CD4-positive, alpha-beta T cell treated with Interleukin-10 for 1 hour (primary cell): ENCODE measurements at regions not wholly inside any gene's neighbourhood (a gene's known extent, or its start where the extent isn't known, plus 50 kb on each side); places are given as distances from the start of the nearest gene placed in this dataset.

Experiments
- DNase-seq: peaks from one replicate; pipeline ENCODE4 v3.0.0-alpha.2; 2020

DNA sequence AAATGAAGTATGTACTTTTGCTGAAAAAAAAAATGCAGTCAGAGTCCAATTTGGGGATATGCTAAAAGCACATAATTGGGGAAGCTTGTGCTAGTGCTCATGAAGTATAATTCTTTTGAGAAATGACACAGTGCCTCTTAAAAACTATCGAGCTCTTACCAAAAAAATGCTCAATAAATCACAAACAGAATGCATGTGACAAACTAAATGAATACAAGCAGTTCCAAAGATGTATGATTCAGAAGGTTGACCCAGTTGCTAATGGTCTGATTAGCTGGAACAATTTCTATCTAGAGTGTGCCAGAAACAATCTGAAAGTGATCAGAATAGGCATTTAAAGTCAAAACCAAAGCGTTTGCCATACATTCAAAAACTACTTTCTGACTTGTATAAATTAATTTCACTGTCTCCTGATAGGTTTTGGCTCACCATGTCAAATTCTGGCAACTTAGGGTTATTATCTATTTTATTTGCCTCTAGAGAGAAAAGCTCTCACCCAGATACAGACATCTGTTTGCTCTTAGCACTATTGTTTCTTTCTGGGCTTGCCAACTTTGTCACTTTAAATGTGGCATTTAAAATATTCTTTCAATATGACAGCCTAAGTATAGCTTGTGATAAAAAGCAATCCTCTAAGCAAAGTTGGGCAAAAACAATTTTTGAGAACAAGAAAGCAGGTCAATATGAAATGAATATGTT lies 114.7 kb upstream of the AHR start:
- no peak for DNase-seq

DNA sequence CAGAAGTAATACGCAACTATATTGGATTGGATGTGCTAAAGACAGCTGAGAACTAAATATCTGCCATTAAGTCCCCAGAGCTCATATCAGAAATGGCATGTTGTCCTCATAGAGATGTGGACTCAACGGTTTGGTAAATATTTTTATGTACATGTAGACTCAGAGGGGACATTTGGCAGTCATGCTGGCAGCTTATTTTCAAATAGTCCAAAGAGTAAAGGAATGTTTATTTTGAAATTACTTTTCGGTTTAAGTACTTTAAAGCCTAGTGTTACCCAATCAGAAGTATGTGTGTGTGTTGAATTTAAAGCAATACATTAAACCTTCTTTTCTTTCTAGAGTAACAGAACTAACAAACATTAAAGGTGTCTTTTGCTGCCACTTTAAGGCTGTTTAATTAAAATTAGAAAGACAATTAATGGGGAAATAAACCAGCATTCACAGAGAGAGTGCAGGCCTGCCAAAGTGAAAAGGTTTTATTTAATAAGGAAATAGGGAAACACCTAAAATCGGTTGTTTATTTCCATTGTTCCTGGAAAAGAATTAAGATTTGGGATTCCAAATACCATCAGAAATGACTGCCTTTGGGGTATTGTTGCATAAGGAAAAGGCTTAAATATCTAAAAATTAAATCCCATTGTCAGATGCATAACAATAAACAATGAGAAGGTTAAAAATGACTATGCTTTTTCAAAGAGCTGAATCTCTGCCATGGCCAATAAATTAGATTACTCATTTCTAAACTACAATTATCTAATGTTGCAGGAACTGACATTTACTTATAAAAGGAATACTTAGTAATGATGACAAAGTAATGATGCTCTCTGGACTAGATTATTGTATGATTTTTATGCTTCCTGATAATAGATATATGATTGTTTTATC lies 113.4 kb upstream of the AHR start:
- no peak for DNase-seq

DNA sequence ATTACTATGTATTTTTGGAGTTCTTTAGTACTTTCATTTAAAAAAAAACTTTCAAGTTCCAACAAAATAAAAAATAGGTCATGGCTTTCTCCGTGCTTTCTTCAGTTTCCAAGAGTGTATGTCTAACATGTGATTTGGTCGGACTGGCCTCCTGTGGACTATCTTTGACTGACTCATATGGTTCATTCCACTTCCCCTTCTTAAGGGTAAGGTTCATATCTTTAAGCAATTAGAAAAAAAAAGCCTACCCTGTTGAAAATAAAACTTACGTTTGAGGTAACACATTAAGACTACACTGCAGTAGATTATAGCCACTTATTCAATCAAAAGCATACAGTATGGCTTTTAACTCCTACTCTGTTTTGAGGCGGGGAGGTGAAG lies 112.8 kb upstream of the AHR start:
- DNase-seq = peak; percentile 5

DNA sequence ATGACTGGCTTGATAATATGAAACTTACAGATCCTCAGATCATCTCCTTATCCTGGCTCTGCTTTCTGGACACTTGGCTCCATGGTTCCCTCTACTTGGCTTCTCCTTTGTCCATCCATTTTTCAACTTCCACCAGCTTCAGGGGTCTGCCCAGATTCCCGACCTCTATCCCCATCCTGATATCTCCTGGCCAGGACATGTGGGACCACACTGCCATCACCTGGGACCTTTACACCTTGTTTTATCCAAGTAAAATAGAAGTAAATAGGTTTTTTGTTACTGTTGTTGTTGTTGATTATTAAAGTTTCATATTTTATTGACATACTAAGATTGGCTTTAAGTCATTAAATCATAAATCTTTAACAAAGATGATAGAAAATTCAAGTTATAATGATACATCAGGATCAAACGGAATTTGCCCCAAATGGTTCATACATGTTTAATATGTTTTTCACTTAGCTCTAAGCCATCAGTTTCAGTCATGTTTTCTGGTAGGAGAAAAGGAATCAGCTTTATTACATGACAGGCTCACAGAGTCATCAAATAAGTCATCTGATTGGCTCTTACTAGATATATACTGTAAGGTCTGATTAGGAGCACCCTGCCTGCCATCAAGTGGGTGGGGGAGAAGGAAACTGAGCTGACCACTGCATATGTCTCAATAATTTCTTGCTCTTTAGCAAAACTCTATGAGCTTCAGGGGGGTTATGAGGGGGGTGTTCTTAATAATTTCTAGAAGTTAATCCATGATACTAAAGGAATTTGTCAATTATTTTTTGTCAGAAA lies 111.5 kb upstream of the AHR start:
- no peak for DNase-seq

DNA sequence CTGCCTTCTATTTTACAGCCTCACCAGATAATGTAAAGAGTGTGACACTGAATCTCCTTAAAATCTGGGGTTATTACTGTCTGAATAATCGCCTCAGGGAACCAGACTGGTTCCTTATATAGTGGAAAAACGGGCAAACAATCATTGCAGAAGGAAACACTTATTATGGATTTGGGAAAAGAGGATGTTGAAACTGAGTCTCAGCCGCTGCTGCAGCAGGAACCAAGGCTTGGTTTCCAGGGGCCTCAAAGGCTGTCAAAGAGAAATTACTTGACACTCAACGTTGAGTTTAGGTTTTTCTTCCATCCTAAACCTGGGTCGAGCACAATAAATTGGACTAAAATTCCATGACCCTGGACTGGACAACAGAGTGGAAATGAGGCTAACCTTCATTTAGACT lies 103.8 kb upstream of the AHR start:
- DNase-seq = no peak

DNA sequence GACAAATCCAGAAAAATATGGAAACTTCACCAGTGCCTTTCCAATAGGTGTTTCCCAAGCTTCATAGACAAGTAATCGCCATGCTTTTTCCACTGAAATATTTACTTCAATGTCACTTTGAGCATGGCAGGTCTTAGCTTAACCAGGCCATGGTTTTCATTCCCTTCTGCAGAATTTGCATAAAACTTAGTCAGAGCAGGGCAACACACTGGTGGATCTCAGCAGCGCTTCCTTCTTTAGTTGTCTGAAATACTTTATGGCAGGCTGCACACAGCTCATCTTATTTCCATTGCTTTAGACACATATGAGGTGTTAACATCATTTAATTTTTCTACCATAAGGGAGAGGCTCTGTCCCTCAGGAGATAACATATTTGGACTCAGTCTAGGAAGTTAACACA lies 102.9 kb upstream of the AHR start:
- no peak for DNase-seq

DNA sequence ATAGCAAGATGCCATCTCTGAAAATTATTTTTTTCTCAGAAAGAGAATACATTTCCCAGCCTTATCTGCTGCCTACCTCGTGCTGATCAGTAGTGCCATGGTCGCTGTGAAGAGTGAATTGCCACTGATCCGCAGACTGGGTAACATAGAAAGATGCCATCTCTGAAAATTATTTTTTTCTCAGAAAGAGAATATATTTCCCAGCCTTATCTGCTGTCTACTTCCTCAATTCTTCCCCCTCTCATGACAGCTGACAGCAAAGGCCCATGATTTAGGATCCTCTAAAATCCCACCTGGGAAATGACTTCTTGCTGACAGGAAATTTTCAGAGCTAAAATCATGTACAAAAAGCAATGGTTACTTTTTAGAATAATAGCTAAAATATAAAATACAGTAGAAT lies 92.5 kb upstream of the AHR start:
- DNase-seq = no peak

DNA sequence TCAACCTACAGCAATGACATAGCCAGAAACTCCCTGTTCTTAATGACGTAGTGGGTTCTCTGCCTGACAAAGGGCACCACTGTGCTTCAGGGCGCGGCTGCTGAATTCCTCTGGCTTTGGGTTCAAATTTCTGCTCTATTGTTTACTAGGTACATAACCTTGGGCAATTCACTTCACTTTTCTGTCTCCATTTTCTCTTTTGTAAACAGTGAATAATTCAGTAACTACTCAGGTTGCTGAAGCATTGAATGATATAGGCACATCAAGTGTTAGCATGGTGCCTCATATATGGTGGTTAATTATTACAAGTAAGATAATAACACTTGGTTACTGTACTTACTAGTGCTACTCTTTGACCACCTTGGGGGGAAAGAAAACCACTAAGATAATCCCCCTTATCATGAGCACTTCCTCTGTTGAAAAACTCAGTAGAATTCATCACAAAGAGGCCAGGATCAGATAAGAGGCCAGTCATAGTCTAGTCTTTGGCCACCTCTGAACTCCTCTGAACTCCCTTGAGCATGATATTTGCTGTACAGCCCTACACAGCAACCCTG lies 92.0 kb upstream of the AHR start:
- no peak for DNase-seq

DNA sequence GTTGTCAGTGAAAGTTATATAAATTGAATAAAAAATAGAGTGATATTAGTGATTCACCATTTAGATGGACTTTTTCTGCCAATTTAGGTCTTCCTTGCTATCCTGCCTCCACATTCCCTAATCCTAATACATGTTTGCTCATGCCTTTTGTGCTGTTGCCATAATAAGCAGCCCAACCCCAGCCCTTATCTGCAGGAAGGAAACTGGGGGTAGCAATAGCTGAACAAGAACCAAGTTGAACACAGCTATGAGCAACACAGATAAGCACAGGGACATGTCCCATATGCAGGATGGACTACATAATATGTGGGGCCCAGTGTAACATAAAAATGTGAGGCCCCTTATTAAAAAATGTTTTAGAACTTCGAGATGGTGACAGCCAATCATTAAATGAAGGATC lies 91.2 kb upstream of the AHR start:
- DNase-seq = no peak

DNA sequence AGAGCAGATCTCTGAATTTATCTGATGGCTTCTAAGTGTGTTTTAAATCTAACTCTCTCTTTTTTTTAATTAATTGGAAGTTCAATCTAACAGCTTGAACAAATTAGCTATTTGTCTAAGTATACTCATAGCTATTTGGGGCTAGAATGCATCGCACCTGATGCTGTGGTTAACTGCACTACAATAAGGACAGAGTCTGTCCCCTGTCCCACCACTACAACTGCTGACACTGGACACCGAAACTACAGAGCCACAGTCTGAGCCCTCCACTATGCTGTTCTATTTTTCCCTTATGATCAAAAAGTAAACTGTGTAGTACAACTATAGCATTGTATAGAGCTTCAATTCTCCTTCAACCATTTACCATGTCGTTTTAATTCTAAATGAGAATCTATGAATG lies 89.4 kb upstream of the AHR start:
- DNase-seq = no peak

DNA sequence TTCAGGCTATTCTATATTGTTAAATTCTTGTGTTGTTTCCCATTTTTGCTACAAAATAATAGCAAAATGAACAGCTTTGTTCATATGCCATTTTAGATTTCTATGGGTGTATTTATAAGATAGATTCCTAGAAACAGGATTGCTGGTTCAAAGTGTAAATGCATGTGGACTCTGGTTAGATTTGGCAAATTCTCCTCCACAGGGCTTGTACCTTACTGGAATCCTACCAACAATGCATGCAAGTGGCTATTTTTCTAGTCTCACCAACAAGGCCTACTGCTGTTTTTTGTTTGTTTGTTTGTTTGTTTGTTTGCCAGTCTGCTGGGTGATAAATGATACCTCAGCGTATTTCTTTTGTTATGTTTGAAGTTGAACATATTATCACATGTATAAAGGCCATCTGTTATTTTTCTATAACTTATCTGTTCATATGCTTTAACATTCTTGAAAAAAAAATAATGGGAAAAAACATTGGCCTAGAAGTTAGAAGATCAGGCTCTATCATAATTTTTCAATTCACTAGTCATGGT lies 87.1 kb upstream of the AHR start:
- no peak for DNase-seq

DNA sequence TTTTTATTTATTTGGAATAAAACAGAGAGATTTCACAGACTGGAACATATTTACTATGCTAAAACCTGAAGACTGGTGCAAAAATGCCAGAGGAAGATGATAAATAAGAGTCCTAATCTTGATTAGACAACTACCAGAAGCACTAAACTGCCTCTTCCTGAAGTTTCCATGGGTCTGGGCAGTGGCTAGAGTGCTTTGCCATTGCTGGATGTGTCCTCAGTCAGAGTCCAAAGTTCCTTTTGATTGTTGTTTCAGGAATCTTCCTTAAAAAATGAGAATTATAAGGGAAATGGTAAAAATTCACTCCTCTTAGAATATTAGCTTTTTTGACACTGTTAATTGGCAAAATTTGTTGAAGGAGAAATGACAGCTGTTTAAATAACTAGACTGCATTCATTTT lies 86.3 kb upstream of the AHR start:
- DNase-seq = no peak

DNA sequence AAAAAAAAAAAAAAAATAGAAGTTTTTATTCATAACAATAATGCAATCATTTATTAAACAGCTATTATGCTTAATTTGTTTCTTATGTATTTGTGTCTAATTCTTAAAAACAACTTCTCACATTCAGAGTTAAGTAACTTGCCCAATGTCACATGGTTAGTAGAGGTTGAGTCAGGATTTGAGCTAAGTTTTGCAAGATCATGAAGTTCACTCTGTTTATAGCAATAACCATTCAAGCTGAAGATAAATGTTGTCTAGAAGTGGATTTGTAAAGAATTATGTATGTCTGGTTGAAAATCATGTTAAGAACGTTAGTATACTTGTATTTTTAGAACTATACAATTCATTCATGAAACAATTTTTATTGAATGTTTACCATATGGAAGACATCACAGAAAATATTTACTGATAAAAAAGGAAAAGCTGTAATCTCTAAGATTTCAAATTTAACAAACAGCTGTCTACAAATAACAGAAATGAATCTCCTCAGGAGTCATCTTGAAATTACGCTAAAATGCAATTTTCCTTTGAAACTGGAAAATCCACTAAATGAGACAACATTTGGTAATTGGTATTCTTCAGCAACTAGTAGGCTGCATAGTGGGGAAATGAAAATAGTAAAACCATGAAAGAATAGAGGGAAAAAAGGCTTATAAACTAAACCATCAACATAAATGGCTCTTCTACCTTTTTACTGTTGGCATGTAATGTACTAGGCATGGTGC lies 70.5 kb upstream of the AHR start:
- no peak for DNase-seq

DNA sequence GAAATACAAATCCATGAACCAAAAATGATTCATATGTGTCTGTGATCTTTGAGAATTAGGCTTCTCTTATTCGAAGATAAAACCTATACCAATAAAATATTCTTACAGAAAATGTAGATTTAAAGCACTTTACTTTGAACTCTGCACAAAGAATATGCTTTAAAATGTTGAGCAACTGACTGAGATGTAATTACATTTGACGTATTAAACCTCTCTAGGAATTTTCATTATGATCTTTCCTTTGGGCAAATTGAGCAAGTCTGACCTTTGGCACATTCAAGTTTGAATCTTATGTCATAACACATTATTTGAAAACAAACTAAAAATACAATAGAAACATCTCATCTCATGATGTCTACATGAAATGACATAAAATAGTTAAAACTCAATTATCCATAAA lies 69.2 kb upstream of the AHR start:
- no peak for DNase-seq

DNA sequence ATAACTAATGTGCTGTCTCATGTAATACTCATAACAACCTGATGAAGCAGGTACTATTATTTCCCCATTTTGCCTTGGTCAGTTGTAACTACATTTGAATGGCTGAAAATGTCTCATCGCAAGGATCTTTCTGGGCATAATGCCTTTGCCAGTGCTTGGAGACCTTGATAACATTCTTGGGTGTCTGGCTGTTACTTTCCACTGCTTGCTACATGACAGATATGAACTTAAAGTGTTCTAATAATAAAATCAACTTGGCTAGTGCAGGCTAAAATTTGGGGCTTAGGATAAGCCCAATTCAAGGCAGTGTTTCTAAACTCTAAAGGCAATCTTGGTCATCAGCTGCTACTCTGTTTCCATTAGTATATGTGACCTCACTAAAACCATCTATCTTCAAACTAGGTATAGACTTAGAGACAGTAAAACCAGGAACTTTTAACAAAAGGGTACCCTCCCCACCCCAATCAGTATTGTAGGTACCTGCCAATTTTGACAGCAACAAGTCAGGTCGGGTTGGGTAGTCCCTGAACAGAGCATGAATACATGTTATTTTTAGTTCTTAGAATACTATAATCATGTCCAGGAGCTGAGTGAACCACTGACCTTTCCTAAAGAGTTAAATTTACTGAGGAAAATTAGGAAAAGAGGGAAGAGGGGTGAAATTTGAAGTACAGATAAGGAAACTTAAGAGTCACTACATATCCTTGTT lies 68.2 kb upstream of the AHR start:
- no peak for DNase-seq

DNA sequence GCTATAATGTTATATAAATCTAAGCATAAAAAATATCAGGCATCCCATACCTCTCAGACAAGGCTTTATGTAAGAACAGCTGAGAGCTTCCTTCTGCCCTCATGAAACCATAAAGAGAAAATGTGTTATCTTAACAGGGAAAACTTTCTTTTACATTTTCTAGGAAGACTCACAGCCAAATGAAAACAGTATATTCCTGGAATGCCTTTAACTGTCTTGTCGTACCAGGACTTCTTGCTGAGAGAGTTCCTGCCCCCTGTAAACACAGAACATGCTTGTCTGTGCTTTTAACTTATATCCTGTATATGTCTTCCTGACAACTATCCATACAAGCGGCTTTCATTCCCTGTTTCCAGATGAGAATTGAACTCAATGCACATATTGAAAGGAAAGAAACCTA lies 64.8 kb upstream of the AHR start:
- DNase-seq = no peak

DNA sequence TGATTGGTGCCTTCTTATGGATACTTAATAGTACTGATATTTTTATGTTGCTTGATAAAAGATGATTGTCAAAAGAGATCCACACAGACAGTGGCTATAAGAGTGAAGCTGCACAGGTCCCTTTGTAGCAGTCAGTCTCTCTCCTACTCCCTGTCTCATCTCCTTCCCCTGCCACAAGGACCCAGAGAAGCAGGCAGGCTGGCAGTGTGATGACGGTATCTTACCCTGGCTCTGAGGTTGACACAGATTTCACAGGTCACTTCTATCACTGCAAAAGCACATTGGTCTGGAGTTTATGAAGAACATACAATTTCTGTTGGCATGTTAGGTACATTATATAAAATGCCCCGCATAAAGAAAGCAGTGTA lies 64.4 kb upstream of the AHR start:
- DNase-seq = peak; percentile 73

DNA sequence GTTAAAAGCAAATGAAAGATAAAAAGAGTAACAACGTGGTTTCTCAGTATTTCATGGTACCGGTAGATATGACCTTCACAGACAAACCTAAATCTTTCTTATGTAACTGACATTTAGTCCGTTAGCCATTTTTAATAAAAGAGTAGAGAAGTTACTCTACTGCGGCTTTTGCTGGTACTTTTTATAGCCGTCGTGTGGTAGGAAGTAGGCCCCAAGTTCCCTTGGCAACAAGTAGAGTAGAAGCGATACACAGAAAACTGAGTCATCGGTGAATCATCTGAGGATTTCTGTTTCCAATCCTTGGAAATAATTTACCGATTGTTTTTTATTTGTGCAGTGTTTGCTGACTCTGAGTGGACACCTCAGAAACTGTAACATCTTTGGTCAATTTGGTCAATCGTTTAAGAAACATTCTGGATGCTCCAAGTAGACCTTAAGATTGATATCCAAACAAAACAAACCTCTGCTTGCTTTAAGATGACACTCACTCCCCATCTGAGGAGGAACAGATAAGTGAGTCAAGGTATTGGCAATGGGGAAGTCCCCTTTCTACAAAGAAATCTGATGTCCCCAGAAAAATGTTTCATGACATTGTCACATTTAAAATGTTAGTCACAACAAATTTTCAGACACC lies 63.9 kb upstream of the AHR start:
- peak; percentile 89 for DNase-seq

DNA sequence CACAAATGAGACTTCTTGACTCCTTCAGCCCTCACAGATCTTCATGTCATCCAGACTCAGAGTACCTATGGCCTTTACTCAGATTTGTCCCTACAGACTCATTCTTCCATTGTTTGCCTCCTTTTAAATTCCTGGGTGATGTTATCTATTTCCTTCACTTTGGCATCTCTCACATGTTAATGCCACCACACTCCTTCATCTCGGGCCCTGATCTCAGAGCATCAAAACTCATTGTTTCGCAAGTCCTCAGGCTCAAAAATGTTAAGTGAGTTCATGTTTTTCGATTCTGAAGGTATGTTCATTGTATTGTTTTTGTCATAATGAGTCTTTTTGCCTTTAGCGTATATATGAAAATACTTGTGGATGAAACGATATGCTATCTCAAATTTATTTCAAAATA lies 62.3 kb upstream of the AHR start:
- no peak for DNase-seq

DNA sequence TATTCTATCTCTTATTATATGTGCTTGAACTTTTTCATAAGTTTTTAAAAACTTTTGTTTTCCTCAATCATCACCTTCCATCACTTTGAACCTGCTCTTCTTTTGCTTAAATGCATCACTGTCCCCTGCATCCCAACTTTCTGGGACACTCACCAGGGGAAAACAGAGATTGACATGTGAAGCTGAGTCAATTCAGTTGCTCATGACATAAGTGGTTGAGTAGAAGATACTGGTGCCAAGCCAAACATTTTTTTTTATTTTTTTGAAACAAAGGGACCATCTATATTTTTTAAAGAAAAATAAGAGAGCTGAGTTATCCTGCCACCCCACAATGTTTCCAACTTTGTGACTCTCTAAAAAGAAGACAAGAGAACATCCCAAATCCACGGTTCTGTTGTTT lies 61.8 kb upstream of the AHR start:
- DNase-seq = no peak

DNA sequence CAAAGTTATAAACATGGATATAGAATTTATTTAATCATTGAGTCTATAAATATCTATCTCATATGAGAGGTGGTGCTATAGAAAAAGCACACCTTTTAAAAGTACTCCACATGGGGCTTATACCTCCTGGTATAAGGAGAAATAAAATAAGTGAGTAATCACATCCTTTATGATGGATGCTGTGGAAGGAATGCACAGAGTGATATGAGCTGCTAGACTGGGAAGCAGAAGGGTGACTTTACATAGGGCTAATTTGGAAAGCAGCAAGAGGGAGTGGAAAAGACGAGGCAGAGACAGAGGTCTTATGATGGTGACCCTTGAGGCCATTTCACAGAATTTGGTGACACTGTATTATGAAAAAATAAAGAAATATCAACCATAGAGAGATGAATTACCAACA lies 59.4 kb upstream of the AHR start:
- DNase-seq = no peak
